Mesothelial cell of epicardium (in vitro differentiated cells): ENCODE measurements at regions not wholly inside any gene's neighbourhood (a gene's known extent, or its start where the extent isn't known, plus 50 kb on each side); places are given as distances from the start of the nearest gene placed in this dataset.
"Not testable (repeated sequence)": the region's sequence is repeated elsewhere in the genome, so short reads cannot be mapped to it uniquely, and the experiment has no call there.

ENCODE experiments used
- DNase-seq, 2 experiments: peaks; one replicate each; pipeline ENCODE4 v3.0.0; 2021; ENCODE audit warnings: low spot score in 2 of 2; ENCODE audit not compliant: unreplicated experiment in 2 of 2
- H3K27ac Mint-ChIP-seq: 2 replicates; pipeline ENCODE4 v1.8.0; 2021; ENCODE audit warnings: mixed read lengths
- H3K27me3 Mint-ChIP-seq: 2 replicates; pipeline ENCODE4 v1.8.0; 2021; ENCODE audit warnings: low read depth, mixed read lengths
- H3K36me3 Mint-ChIP-seq: 2 replicates; pipeline ENCODE4 v1.8.0; 2021; ENCODE audit warnings: mixed read lengths
- H3K4me1 Mint-ChIP-seq: 2 replicates; pipeline ENCODE4 v1.8.0; 2021; ENCODE audit warnings: mixed read lengths
- H3K4me3 Mint-ChIP-seq: 2 replicates; pipeline ENCODE4 v1.8.0; 2021; ENCODE audit warnings: mild to moderate bottlenecking, moderate library complexity, mixed read lengths
- H3K9me3 Mint-ChIP-seq: 2 replicates; pipeline ENCODE4 v1.8.0; 2021; ENCODE audit warnings: mixed read lengths

GRCh38 chr5:34192064-34192922 is 149.3 kb upstream of the C1QTNF3 start:
- Mint-ChIP-seq H3K36me3 (peaks cover 33% of the 10 kb centered on the region), H3K4me1 (peaks cover 11% of the 10 kb centered on the region), H3K27ac (peak overlapping the region; percentile 60)
- not testable (repeated sequence) for H3K27me3 Mint-ChIP-seq, H3K9me3 Mint-ChIP-seq, H3K4me3 Mint-ChIP-seq
- DNase-seq: peak in 1 of 2 experiments; percentile 37

DNA sequence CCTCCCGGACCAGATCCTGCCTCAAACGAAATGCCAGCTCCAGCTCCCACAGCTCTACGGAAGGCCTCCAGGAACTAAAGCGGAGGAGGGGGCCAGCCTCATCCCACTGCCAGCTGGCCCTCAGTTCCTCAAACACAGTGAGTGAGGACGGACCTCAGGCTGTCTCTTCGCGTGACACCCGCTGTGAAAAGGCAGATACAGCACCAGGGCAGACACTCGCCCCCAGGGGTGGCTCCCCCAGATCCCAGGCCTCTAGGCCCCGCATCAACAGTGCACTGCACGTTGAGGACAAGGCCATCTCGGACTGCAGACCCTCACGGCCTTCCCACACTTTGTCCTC is 149.9 kb upstream of the C1QTNF3 start:
- Mint-ChIP-seq H3K36me3 (peaks cover 31% of the 10 kb centered on the region), H3K4me1 (peaks cover 11% of the 10 kb centered on the region)
- H3K27me3 Mint-ChIP-seq, H3K4me3 Mint-ChIP-seq, DNase-seq, H3K27ac Mint-ChIP-seq, H3K9me3 Mint-ChIP-seq: not testable (repeated sequence)

GRCh38 chr5:34193297-34193696 is 150.3 kb upstream of the C1QTNF3 start:
- Mint-ChIP-seq H3K36me3 (peaks cover 28% of the 10 kb centered on the region), H3K27ac (peak overlapping the region; percentile 31), H3K4me1 (peaks cover 11% of the 10 kb centered on the region)
- H3K9me3 Mint-ChIP-seq, H3K27me3 Mint-ChIP-seq, DNase-seq, H3K4me3 Mint-ChIP-seq: not testable (repeated sequence)

GRCh38 chr5:34193804-34194203 is 150.8 kb upstream of the C1QTNF3 start:
- DNase-seq, H3K9me3 Mint-ChIP-seq, H3K27ac Mint-ChIP-seq, H3K4me3 Mint-ChIP-seq, H3K27me3 Mint-ChIP-seq: not testable (repeated sequence)
- Mint-ChIP-seq H3K36me3 (peaks cover 28% of the 10 kb centered on the region), H3K4me1 (peaks cover 11% of the 10 kb centered on the region)

DNA sequence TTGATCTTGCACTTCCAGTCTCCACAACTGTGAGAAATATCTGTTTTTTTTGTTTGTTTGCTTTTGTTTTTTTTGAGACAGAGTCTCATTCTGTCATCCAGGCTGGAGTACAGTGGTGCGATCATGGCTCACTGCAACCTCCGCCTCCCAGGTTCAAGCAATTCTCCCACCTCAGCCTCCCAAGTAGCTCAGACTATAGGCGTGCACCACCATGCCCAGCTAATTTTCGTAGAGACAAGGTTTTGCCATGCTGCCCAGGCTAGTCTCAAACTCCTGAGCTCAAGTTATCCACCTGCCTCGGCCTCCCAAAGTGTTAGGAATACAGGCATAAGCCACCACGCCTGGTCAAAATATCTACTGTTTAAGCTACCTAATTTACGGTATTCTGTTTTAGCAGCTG is 153.1 kb upstream of the C1QTNF3 start:
- not testable (repeated sequence) for H3K4me3 Mint-ChIP-seq
- peaks cover 11% of the 10 kb centered on the region for H3K4me1 Mint-ChIP-seq

DNA sequence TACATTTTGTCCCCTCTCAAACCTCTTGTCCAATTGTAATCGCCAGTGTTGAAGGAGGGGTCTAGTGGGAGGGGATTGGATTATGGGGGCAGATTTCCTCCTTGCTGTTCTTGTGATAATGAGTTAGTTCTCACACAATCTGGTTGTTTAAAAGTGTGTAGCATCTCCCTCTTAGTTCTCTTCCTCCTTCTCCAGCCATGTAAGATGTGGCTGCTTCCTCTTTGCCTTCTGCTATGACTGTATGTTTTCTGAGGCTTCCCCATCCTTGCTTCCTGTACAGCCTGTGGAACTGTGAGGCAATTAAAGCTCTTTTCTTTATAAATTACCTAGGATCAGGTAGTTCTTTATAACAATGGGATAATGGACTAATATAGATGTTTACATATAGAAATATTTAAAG is 162.3 kb upstream of the C1QTNF3 start:
- not testable (repeated sequence) for H3K27me3 Mint-ChIP-seq, H3K4me1 Mint-ChIP-seq, H3K9me3 Mint-ChIP-seq, H3K4me3 Mint-ChIP-seq, DNase-seq, H3K27ac Mint-ChIP-seq, H3K36me3 Mint-ChIP-seq

More for the DNA sequence above, 153.1 kb upstream of the C1QTNF3 start:
- not testable (repeated sequence) for H3K9me3 Mint-ChIP-seq, H3K27me3 Mint-ChIP-seq, DNase-seq, H3K27ac Mint-ChIP-seq
- H3K36me3 Mint-ChIP-seq: peaks cover 15% of the 10 kb centered on the region

GRCh38 chr5:34217386-34217785 is 174.4 kb upstream of the C1QTNF3 start:
- H3K27me3 Mint-ChIP-seq, H3K36me3 Mint-ChIP-seq, H3K4me3 Mint-ChIP-seq, H3K9me3 Mint-ChIP-seq, H3K27ac Mint-ChIP-seq, DNase-seq: not testable (repeated sequence)
- peaks cover 10% of the 10 kb centered on the region for H3K4me1 Mint-ChIP-seq

- H3K27ac Mint-ChIP-seq, H3K27me3 Mint-ChIP-seq, DNase-seq, H3K36me3 Mint-ChIP-seq, H3K4me3 Mint-ChIP-seq, H3K9me3 Mint-ChIP-seq: not testable (repeated sequence)
- H3K4me1 Mint-ChIP-seq: peaks cover 10% of the 10 kb centered on the region
Measured at GRCh38 chr5:34221329-34222073, 178.5 kb upstream of the C1QTNF3 start.

DNA sequence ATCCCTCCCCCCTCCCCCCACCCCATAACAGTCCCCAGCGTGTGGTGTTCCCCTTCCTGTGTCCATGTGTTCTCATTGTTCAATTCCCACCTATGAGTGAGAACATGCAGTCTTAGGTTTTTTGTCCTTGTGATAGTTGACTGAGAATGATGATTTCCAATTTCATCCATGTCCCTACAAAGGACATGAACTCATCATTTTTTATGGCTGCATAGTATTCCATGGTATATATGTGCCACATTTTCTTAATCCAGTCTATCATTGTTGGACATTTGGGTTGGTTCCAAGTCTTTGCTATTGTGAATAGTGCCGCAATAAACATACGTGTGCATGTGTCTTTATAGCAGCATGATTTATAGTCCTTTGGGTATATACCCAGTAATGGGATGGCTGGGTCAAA is 180.1 kb upstream of the C1QTNF3 start:
- not testable (repeated sequence) for H3K4me1 Mint-ChIP-seq, H3K9me3 Mint-ChIP-seq, H3K36me3 Mint-ChIP-seq, H3K27me3 Mint-ChIP-seq, H3K27ac Mint-ChIP-seq, H3K4me3 Mint-ChIP-seq, DNase-seq

DNA sequence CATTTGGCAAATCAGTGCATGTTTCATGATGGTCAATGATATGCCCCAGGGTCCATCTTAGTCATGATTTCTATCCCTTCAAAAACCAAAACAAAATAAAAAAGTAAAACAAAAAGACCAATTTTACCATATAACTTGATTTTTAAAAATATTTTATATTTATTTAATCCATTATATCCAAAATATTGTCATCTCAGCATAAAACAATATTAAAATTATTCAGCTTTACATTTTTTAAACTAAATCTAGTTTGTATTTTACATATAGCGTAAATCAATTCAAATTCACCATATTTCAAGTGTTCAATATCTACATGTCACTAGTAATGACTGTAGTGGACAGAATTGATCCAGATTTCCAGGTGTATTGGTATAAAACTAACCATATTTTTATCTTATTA is 187.4 kb upstream of the C1QTNF3 start:
- H3K27ac Mint-ChIP-seq, H3K4me3 Mint-ChIP-seq, DNase-seq, H3K36me3 Mint-ChIP-seq, H3K9me3 Mint-ChIP-seq, H3K4me1 Mint-ChIP-seq, H3K27me3 Mint-ChIP-seq: not testable (repeated sequence)

- Mint-ChIP-seq H3K4me3 (peak overlapping the region; percentile 73), H3K4me1 (peaks cover 11% of the 10 kb centered on the region), H3K27ac (peak overlapping the region; percentile 94)
- not testable (repeated sequence) for H3K36me3 Mint-ChIP-seq, H3K9me3 Mint-ChIP-seq, H3K27me3 Mint-ChIP-seq, DNase-seq
Measured at GRCh38 chr5:34243802-34244201, 200.8 kb upstream of the C1QTNF3 start.

GRCh38 chr5:34244281-34245031 is 201.4 kb upstream of the C1QTNF3 start:
- H3K36me3 Mint-ChIP-seq, H3K27me3 Mint-ChIP-seq, H3K9me3 Mint-ChIP-seq: not testable (repeated sequence)
- DNase-seq: peak; percentile 25 to 61
- peaks cover 11% of the 10 kb centered on the region for H3K4me1 Mint-ChIP-seq
- H3K4me3 Mint-ChIP-seq: peak overlapping the region; percentile 73
- peak overlapping the region; percentile 94 for H3K27ac Mint-ChIP-seq

GRCh38 chr5:34245032-34245394 is 202.0 kb upstream of the C1QTNF3 start:
- not testable (repeated sequence) for H3K4me3 Mint-ChIP-seq, DNase-seq, H3K27ac Mint-ChIP-seq, H3K36me3 Mint-ChIP-seq, H3K27me3 Mint-ChIP-seq, H3K9me3 Mint-ChIP-seq
- peaks cover 11% of the 10 kb centered on the region for H3K4me1 Mint-ChIP-seq

- H3K9me3 Mint-ChIP-seq, DNase-seq, H3K36me3 Mint-ChIP-seq, H3K27me3 Mint-ChIP-seq: not testable (repeated sequence)
- peak overlapping the region; percentile 83 for H3K27ac Mint-ChIP-seq
- H3K4me1 Mint-ChIP-seq: peaks cover 11% of the 10 kb centered on the region
- peak overlapping the region; percentile 56 for H3K4me3 Mint-ChIP-seq
Measured at GRCh38 chr5:34245813-34246212, 202.8 kb upstream of the C1QTNF3 start.
